DMS153 treated with DMSO at 0.1 percent for 48 hours (cell line): ENCODE measurements at regions not wholly inside any gene's neighbourhood (a gene's known extent, or its start where the extent isn't known, plus 50 kb on each side); places are given as distances from the start of the nearest gene placed in this dataset.
"Not testable (repeated sequence)": the region's sequence is repeated elsewhere in the genome, so short reads cannot be mapped to it uniquely, and the experiment has no call there.

ENCODE experiments used
- DNase-seq: peaks from one replicate; lab custom pipeline; 2025; ENCODE audit not compliant: unreplicated experiment; lab: John Stamatoyannopoulos, UW

DNA sequence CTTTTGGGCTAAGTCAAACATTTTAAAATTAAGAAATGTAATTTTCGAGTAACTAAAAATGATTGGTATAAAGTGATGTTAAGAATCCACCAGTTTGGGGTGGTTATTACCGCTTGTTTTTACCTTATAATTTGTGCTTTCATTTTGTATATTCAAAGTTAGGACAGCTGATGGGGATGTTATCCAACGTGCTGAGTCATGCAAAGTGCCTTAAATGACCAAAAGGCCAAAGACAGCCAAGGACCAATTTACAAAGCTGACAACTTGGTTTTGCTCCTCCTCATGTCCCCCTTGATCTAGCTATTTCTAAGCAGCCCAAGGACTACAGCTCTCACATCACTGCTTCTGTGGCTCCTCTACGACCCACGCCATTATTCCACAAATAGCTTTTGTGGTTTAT, 181.4 kb upstream of the PCDH7 start:
- DNase-seq = no peak

DNA sequence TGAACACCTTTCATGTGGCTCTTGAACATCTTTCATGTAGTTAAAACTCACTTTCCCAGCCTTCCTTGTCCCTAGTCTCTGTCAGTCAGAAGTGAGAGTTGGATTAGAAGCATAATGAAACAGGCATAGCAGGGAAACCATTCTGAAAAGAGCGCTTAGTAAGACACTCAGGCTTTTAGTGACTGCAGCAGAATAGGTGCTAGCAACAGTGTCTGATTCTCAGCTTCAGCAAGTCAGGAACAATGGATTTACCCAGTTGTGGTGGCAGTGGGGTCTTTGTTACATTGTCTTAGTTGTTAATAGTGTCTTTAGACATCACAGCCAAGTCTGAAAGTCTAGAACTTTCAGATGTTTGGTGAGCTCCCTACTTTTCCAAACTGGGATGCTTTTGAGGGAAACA, 177.1 kb upstream of the PCDH7 start:
- no peak for DNase-seq

DNA sequence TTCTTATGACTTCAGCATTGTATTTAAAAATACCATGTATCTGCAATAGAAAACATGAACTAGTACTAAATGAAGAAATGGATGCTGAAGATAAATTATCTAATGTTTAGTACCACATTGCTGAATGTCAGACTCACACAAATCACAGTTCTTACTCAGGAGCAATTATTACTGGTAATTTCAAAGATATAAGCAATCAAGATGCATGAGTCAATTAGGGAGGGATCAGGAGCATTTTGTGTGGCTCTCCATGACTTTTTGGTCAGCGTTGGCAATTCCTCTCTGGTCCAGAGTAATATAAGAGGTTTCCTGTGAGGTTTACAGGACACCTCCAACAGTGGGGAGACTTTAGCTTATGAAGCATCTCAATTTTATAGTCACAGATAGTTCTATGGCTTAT, 167.0 kb upstream of the PCDH7 start:
- DNase-seq = no peak

DNA sequence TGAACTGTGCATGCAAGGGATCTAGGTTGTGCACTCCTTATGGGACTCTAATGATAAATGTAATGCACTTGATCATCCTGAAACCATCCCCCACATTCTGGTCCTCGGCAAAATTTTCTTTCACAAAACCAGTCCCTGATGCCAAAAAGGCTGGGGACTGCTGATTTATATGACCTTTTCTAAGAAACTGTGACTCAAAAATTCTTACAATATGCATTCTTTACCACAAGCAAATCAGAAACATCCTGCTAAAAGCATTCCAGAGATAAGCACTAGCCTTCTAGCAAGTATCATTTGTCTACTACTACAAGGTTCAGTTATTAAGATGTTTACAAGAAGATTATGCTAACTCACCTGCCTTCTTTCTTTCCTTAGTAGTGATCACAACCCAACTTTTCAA, 166.5 kb upstream of the PCDH7 start:
- no peak for DNase-seq

DNA sequence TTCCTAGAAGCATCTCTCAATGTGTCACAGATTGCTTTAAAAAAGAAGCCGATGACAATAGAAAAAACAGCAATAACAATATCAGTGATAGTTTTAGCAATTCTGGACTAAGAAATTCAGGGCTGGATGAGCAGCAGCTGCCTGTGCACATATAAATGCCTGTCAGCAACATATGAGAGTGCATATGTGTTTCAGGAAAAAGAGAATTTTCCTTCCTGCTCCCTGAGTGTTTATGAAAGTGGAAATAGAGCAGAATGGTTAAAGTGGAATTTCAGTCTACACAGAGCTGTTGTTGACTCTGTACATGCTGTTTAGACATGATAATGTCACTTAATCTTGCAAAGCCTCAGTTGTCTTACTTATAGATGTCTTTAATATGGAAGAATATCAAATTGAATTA, 164.4 kb upstream of the PCDH7 start:
- no peak for DNase-seq

DNA sequence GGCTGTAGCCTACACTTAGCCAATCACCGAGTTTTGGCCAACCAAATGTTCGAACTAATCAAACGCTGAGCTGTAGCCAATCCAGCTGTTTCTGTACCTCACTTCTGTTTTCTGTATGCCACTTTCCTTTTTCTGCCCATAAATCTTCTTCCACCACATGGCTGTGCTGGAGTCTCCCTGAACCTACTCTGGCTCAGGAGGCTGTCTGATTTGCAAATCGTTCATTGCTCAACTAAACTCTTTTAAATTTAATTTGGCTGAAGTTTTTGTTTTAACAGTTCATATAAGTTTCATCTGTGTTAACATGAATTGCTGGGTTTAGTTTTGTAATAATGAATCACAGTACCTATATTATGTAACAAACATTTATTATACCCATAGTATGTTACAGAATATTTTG, 160.7 kb upstream of the PCDH7 start:
- no peak for DNase-seq

DNA sequence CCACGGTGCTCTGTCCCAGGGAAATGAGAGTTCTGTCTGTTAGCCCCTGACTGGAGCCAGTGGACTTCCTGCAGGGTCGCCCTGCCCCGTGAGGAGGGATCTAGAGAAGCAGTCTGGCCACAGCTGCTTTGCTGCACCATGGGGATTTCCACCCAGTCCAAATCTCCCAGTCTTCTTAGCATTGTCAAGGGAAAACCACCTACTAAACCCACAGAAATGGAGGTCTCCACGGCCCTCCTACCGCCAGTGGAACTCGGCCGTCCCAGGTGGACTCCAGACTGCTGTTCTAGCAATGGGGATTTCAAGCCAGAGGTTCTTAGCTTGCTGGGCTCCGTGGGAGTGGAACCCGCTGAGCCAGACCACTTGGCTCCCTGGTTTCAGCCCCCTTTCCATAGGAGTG, 133.3 kb upstream of the PCDH7 start:
- DNase-seq = no peak

DNA sequence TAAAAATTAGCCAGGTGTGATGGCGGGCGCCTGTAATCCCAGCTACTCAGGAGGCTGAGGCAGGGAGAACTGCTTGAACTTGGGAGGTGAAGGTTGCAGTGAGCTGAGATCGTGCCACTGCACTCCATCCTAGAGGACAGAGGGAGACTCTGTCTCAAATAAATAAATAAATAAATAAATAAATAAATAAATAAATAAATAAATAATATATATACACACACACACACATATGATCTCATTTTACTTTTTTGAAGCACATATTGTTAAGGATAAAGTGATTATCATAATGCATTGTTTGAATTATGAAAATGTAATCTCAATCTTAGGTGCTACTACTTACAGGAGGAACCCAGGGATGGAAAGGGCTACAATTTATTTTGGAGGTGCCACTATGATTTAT, 130.5 kb upstream of the PCDH7 start:
- DNase-seq = not testable (repeated sequence)

DNA sequence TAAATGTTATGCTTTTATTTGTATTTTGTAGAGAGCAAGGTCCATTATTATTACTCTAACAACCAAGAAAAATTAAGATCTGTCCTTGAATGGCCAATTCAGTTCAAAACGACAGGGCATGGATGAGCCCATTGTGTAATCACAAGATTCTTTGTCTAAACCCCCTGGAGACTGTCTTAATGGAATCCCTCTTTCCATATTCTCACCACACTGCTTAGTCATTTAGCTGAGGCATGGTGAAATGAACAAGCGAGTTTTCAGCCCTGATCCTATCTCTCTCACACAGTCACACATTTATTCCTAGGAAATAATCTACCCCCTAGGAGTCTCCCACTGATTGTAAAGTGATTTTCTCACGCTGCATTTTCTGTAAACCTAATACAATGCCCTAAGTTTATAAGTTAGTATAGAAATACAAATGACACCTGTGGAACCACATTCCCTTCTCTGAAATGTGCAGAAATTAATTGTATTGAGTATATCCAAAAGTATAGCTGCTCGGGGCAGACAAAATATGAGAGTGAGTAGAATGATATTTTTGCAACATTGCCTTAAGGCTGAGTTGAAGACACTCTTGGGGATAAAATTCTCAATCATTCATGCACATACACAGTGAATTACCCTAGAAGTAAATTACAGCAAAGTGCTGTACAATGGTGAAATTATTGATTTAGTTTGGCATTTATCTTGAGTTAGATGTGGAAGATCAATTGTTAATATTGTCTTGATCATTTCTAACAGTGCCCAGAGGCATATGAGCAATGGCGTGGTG, 119.7 kb upstream of the PCDH7 start:
- no peak for DNase-seq

DNA sequence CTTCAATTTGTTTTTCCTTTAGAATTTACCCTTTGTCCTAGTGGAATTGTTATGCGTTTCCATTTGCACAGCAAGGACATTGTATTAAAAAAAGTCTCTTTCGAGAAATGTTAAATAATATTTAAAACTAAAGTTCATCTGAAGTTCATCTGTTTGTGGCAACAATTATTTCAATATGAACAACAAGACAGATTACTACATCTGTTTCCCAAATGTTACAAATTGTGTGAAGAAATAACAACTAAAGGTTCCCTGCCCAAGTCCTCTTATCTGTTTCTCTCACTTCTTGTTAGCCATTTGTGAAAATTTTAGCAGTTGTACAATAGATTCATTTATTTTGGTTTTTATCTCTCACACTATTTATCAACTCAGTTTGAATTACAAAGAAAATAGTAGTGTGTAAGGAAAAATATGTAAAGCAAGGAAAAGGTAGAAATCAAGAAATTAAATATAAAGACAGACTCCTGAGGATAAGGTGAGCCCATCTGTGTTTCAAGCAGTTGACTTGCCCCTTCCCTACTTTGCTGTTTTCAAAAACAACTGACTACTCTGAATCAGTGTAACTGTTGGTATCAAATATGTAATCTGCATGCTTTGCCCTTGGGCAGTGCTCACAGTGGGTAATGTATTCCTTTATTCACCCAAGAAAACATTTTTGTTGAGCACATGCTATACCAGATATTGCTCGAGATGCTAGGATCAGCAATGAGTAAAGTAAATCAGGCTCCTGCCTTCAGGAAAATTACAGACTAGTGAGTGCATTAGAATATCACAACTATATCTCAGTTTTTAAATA, 118.9 kb upstream of the PCDH7 start:
- no peak for DNase-seq

DNA sequence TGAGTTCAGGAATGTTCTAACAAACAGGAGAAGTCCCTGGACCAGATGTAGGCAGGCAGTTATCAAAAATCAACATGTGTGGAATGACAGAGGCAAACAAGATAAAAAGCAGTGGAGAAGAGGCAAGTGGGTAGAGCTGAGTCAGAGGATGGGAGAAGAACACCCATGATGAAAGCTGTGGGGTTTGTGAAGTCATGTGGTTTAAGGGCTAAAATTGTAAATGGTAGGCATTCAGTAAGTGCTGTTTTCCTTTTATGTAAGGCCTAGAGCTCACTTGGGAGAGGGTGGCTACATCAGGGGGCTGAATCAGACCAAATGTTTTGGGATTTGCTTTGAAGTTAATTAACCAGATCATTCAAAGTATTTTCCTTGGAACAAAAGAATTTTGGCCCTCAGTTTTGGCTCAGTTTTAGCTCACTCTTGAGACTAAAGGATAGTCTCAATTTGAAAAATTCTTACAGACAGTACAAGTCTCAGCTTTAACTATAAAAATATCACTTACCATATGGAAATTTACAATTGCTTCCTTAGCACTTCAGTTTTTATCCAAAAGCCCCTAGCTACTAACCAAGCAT, 114.5 kb upstream of the PCDH7 start:
- DNase-seq = no peak

DNA sequence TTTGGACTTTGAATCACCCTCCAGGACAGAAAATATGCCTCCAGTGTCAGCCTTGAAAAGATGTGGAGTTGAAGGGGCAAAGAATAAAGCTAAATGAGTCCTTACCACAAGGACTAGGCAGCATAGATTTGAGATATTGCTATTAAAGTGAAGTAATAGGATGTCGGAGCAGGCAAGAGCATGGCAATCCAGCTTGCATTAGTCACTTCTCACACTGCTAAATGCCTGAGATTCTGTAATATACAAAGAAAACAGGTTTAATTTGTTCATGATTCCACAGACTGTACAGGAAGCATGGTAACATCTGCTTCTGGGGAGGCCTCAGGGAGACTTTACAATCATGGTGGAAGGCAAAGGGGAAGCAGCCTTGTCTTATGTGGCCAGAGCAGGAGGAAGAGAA, 109.8 kb upstream of the PCDH7 start:
- DNase-seq = no peak

DNA sequence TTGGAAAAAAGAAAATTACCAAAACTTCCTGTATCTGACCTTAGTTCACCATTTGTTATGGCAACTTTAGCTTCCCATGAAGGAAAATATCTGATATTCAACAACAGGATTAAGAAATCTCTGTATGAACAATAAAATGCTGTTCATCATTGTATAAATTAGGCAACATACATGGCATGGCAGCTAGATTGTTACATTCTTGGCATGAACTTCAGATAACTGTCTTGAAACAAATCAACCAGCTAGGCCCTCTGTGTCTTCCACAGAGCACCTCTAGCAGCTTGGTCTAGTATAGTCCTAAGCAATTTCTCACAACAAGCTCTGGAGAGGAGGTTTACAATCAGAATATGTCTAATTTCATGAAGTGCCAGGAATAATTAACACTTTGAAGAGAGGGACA, 105.4 kb upstream of the PCDH7 start:
- DNase-seq = no peak

DNA sequence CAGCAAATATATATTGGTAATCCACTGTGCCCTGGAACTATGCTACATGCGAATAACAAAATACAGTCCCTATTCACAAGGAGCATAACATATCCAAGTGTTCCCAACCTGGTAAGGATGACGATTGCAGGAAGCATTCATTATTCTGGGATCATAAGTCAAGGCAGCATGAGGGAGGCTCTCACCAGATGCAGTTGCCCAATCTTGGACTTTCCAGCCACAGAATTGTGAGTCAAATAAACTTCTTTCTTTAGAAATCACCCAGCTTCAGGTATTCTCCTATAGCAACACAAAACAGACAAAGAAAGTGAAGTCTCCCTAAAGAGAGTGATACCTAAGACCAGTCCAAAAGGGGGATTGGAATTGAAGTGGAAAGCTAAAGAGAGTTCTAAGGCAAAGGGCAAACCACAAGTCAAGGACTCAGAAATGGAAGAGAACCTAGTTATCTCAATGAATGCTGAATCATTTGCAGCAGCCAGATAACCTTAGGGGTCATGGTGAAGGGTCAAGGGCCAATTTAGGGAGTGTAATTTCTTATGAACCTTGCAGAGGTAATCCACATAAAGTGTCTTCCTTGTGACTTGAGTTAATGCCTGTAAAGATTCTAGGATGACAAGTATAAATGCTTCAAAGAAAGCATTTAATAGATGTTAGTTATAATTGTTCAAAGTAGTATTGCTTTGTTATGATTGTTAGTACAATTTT, 103.1 kb upstream of the PCDH7 start:
- no peak for DNase-seq

DNA sequence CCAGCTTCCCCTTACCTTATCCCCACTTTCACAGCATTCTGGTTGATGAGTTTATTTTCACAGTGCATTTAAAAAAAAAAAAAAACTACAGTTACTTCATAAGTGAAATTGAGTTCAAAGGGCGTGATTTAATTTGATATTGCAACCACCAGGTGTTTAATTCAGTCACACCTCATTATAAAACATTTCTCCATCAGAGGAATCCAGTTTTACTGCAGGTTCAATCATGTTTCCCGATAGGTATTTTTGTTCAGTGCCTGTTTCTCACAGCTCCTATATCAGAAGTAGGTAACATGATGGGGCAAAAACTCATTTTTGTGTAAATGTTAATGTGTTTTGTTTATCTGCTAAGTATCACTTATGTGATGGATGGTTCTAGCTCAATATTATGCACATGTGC, 102.3 kb upstream of the PCDH7 start:
- DNase-seq = no peak

DNA sequence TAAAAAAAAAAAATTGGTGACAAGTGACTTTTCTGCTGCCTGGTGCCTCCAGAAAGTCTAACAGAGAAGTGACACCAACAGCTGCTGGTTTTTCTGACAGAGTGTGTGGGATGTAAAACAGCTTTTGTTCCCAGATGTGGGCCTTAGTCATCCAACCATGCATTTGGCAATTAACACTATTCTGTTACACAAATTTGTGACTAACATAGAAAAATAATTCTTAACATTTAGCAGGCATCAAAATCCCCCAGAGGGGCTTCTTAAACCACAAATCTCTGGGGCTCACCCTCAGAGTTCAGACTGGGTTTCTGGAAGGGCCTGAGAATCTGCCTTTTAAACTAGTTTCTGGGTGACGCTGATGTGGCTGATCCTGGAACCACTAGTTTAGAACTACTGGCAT, 100.5 kb upstream of the PCDH7 start:
- no peak for DNase-seq

DNA sequence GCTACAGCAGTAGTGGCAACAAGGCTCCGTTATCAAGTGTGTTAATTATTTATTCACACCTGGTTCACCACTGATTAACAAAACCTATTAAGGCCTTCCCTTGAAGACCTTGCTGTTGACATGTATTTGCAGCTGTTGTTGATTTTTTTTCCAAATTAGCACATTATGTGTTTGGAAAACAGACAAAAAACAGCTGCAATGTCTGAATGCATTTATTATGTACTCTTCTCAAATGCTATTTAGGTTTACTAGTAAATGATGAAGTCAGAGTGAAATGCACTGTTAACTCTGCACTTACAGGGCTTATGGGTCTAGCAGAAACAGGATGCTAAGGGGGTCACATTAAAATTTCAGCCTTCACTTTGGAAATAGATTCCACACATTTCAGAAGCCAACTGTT, 99.5 kb upstream of the PCDH7 start:
- DNase-seq = no peak

DNA sequence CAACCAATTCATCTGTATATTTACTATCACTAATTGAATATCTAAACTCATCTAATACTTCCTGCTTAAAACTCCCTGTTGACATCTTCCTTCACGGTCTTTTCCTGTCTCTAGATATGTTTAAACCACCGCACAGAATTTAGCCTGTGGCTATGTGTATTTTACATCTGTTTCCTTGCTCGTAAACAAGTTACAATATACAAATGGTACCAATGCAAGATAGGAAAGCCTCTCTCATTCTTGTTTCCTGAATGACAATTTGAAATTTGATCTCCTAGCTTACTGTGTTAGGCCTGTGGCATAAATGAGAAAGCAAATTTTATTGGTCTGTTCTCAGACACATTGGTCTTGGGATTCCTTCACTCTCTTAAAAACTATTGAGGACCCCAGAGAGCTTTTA, 89.7 kb upstream of the PCDH7 start:
- no peak for DNase-seq

DNA sequence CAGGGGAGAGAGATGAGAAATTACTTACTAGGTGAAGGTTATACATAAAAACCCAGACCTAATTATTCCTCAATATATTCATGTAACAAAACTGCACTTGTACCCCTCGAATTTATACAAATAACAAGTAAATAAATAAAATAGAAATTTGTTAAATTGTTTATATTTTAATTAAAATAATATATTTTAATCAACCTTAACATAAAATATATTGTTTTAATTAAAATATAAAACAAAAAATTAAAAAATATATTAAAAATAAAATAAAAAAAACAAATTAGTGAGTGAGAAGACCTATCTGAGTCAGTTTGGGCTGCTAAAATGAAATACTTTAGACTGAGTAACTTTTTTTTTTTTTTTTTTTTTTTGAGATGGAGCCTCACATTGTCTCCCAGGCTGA, 87.4 kb upstream of the PCDH7 start:
- no peak for DNase-seq

DNA sequence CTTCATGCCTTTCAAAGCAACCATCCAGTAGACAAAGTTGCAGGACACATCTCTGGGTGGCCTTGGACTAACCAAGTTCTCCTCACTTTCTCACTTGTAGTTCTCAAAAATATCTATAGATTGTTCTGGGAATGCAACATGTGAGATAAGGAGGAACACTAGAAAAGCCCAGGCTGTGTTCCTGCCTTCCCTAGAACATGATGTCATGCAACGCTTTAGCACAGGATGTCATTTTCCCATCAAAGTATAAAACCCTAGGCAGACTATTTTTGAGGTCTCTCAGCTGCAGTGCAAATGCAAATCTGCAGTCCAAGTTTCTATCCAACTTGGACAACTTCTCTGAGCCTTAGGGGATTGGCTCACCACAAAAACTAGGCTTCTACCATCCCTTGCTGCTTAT, 78.8 kb upstream of the PCDH7 start:
- no peak for DNase-seq

DNA sequence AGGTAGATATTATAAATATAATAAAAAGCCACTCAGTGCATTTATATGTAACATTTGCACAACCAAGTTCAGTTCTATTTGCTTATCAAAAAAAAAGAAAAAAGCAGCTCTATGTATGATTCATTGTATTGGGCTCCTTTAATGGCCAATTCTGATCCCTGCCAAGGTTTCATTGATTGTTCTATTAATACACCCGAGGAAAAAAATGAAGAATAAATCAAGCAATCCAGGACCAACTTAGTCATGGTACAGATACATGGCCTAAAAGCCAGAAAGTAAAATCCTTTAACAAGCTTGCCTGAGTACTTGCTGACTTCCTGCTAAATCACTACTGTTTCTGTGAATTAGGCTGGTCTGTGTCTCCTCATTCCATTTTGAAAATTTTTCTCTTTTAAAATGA, 77.6 kb upstream of the PCDH7 start:
- no peak for DNase-seq

DNA sequence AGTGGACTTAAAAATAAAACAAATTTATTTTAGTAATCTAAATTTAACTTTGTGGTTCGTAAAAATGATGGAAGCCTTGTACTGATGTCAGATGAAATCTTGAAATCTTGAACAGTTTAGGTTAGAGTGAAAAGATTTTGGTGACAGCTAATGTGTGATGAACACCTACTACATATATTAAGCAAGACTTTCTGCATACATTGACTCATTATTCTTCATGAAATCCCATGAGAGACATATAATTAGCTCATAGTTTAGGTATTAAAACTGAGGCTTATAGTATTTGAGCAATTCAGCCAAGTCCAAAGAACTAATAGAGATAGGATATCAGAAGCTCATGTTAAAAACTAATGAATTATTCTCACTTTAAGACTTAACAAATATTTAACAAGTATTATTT, 66.9 kb upstream of the PCDH7 start:
- DNase-seq = no peak
